Stimulated activated naive CD8-positive, alpha-beta T cell treated with anti-CD3 and anti-CD28 coated beads, Interleukin-15, Interleukin-2, amounts not matched to agents 100 ng/mL and 50 ng/mL, for 24 hours (primary cell): ENCODE measurements at regions not wholly inside any gene's neighbourhood (a gene's known extent, or its start where the extent isn't known, plus 50 kb on each side); places are given as distances from the start of the nearest gene placed in this dataset.

Experiments
- H3K27ac Mint-ChIP-seq: one replicate; pipeline ENCODE4 v1.8.0; 2021; ENCODE audit warnings: mild to moderate bottlenecking, mixed read lengths
- H3K27me3 Mint-ChIP-seq: one replicate; pipeline ENCODE4 v1.8.0; 2021; ENCODE audit warnings: mixed read lengths
- H3K36me3 Mint-ChIP-seq: one replicate; pipeline ENCODE4 v1.8.0; 2021; ENCODE audit warnings: low read depth, mixed read lengths
- H3K4me1 Mint-ChIP-seq: one replicate; pipeline ENCODE4 v1.8.0; 2021; ENCODE audit warnings: low read depth, mixed read lengths
- H3K4me3 Mint-ChIP-seq: one replicate; pipeline ENCODE4 v1.8.0; 2021; ENCODE audit warnings: mild to moderate bottlenecking, mixed read lengths
- H3K9me3 Mint-ChIP-seq: one replicate; pipeline ENCODE4 v1.8.0; 2021; ENCODE audit warnings: mixed read lengths

- Mint-ChIP-seq H3K36me3 (no peaks in the 10 kb centered on the region), H3K4me1 (no peaks in the 10 kb centered on the region), H3K9me3 (no peaks in the 10 kb centered on the region), H3K27ac (no peak overlapping the region), H3K27me3 (peaks cover 9% of the 10 kb centered on the region), H3K4me3 (no peak overlapping the region)
Observed at GRCh38 chr3:181764544-181764943, 52.8 kb downstream of the SOX2 start.

GRCh38 chr3:181770296-181770695 lies 58.6 kb downstream of the SOX2 start:
- Mint-ChIP-seq H3K27me3 (peaks cover 9% of the 10 kb centered on the region), H3K36me3 (no peaks in the 10 kb centered on the region), H3K4me1 (no peaks in the 10 kb centered on the region), H3K9me3 (no peaks in the 10 kb centered on the region), H3K27ac (no peak overlapping the region), H3K4me3 (no peak overlapping the region)

GRCh38 chr3:181771120-181771519 lies 59.4 kb downstream of the SOX2 start:
- H3K4me3 Mint-ChIP-seq: no peak overlapping the region
- H3K27ac Mint-ChIP-seq: no peak overlapping the region
- no peaks in the 10 kb centered on the region for H3K36me3 Mint-ChIP-seq

GRCh38 chr3:181772166-181772565 lies 60.4 kb downstream of the SOX2 start:
- H3K36me3 Mint-ChIP-seq: no peaks in the 10 kb centered on the region
- H3K4me1 Mint-ChIP-seq: no peaks in the 10 kb centered on the region
- peaks cover 9% of the 10 kb centered on the region for H3K27me3 Mint-ChIP-seq
- no peak overlapping the region for H3K27ac Mint-ChIP-seq
- H3K4me3 Mint-ChIP-seq: no peak overlapping the region
- no peaks in the 10 kb centered on the region for H3K9me3 Mint-ChIP-seq

More at GRCh38 chr3:181771120-181771519, 59.4 kb downstream of the SOX2 start:
- H3K9me3 Mint-ChIP-seq: no peaks in the 10 kb centered on the region
- H3K27me3 Mint-ChIP-seq: peaks cover 9% of the 10 kb centered on the region
- no peaks in the 10 kb centered on the region for H3K4me1 Mint-ChIP-seq

GRCh38 chr3:181773921-181774320 lies 62.2 kb downstream of the SOX2 start:
- Mint-ChIP-seq H3K4me3 (no peak overlapping the region), H3K27me3 (peaks cover 4% of the 10 kb centered on the region)

GRCh38 chr3:181782306-181782954 lies 70.7 kb downstream of the SOX2 start:
- no peaks in the 10 kb centered on the region for H3K27me3 Mint-ChIP-seq

More at GRCh38 chr3:181773921-181774320, 62.2 kb downstream of the SOX2 start:
- H3K4me1 Mint-ChIP-seq: no peaks in the 10 kb centered on the region
- no peaks in the 10 kb centered on the region for H3K36me3 Mint-ChIP-seq
- H3K9me3 Mint-ChIP-seq: no peaks in the 10 kb centered on the region
- no peak overlapping the region for H3K27ac Mint-ChIP-seq

GRCh38 chr3:181790561-181790960 lies 78.8 kb downstream of the SOX2 start:
- Mint-ChIP-seq H3K4me1 (no peaks in the 10 kb centered on the region), H3K27me3 (no peaks in the 10 kb centered on the region), H3K36me3 (no peaks in the 10 kb centered on the region)

More at GRCh38 chr3:181782306-181782954, 70.7 kb downstream of the SOX2 start:
- no peaks in the 10 kb centered on the region for H3K9me3 Mint-ChIP-seq
- no peak overlapping the region for H3K27ac Mint-ChIP-seq
- H3K4me3 Mint-ChIP-seq: no peak overlapping the region
- H3K36me3 Mint-ChIP-seq: no peaks in the 10 kb centered on the region
- no peaks in the 10 kb centered on the region for H3K4me1 Mint-ChIP-seq

GRCh38 chr3:181791056-181791955 lies 79.6 kb downstream of the SOX2 start:
- Mint-ChIP-seq H3K9me3 (no peaks in the 10 kb centered on the region), H3K27ac (no peak overlapping the region), H3K4me1 (no peaks in the 10 kb centered on the region), H3K36me3 (no peaks in the 10 kb centered on the region), H3K4me3 (no peak overlapping the region), H3K27me3 (no peaks in the 10 kb centered on the region)

More at GRCh38 chr3:181790561-181790960, 78.8 kb downstream of the SOX2 start:
- Mint-ChIP-seq H3K27ac (no peak overlapping the region), H3K4me3 (no peak overlapping the region), H3K9me3 (no peaks in the 10 kb centered on the region)

GRCh38 chr3:181793006-181793405 lies 81.3 kb downstream of the SOX2 start:
- H3K4me1 Mint-ChIP-seq: no peaks in the 10 kb centered on the region
- no peaks in the 10 kb centered on the region for H3K36me3 Mint-ChIP-seq
- H3K4me3 Mint-ChIP-seq: no peak overlapping the region
- peaks cover 3% of the 10 kb centered on the region for H3K27me3 Mint-ChIP-seq
- H3K27ac Mint-ChIP-seq: no peak overlapping the region
- no peaks in the 10 kb centered on the region for H3K9me3 Mint-ChIP-seq

GRCh38 chr3:181794011-181794790 lies 82.5 kb downstream of the SOX2 start:
- no peaks in the 10 kb centered on the region for H3K9me3 Mint-ChIP-seq
- H3K4me3 Mint-ChIP-seq: no peak overlapping the region
- peaks cover 3% of the 10 kb centered on the region for H3K27me3 Mint-ChIP-seq
- H3K27ac Mint-ChIP-seq: no peak overlapping the region
- no peaks in the 10 kb centered on the region for H3K36me3 Mint-ChIP-seq
- H3K4me1 Mint-ChIP-seq: no peaks in the 10 kb centered on the region

GRCh38 chr3:181796641-181797040 lies 84.9 kb downstream of the SOX2 start:
- Mint-ChIP-seq H3K9me3 (no peaks in the 10 kb centered on the region), H3K27me3 (peaks cover 3% of the 10 kb centered on the region), H3K4me1 (no peaks in the 10 kb centered on the region), H3K4me3 (no peak overlapping the region), H3K27ac (no peak overlapping the region), H3K36me3 (no peaks in the 10 kb centered on the region)

- Mint-ChIP-seq H3K4me3 (no peak overlapping the region), H3K4me1 (no peaks in the 10 kb centered on the region), H3K36me3 (no peaks in the 10 kb centered on the region), H3K9me3 (no peaks in the 10 kb centered on the region), H3K27me3 (peaks cover 3% of the 10 kb centered on the region), H3K27ac (no peak overlapping the region)
Observed at GRCh38 chr3:181797431-181797830, 85.7 kb downstream of the SOX2 start.

- Mint-ChIP-seq H3K36me3 (no peaks in the 10 kb centered on the region), H3K9me3 (no peaks in the 10 kb centered on the region), H3K27ac (no peak overlapping the region), H3K27me3 (no peaks in the 10 kb centered on the region), H3K4me1 (no peaks in the 10 kb centered on the region), H3K4me3 (no peak overlapping the region)
Observed at GRCh38 chr3:181805703-181806102, 94.0 kb downstream of the SOX2 start.

GRCh38 chr3:181808053-181808452 lies 96.3 kb downstream of the SOX2 start:
- Mint-ChIP-seq H3K9me3 (no peaks in the 10 kb centered on the region), H3K4me1 (no peaks in the 10 kb centered on the region), H3K27ac (no peak overlapping the region), H3K27me3 (no peaks in the 10 kb centered on the region), H3K4me3 (no peak overlapping the region), H3K36me3 (no peaks in the 10 kb centered on the region)

- no peak overlapping the region for H3K27ac Mint-ChIP-seq
- no peaks in the 10 kb centered on the region for H3K4me1 Mint-ChIP-seq
- no peak overlapping the region for H3K4me3 Mint-ChIP-seq
- no peaks in the 10 kb centered on the region for H3K36me3 Mint-ChIP-seq
- no peaks in the 10 kb centered on the region for H3K27me3 Mint-ChIP-seq
- peaks cover 3% of the 10 kb centered on the region for H3K9me3 Mint-ChIP-seq
Observed at GRCh38 chr3:181823716-181824115, 112.0 kb downstream of the SOX2 start.
